ENCODE measurements at regions not wholly inside any gene's neighbourhood (a gene's known extent, or its start where the extent isn't known, plus 50 kb on each side); places are given as distances from the start of the nearest gene placed in this dataset.

DNA sequence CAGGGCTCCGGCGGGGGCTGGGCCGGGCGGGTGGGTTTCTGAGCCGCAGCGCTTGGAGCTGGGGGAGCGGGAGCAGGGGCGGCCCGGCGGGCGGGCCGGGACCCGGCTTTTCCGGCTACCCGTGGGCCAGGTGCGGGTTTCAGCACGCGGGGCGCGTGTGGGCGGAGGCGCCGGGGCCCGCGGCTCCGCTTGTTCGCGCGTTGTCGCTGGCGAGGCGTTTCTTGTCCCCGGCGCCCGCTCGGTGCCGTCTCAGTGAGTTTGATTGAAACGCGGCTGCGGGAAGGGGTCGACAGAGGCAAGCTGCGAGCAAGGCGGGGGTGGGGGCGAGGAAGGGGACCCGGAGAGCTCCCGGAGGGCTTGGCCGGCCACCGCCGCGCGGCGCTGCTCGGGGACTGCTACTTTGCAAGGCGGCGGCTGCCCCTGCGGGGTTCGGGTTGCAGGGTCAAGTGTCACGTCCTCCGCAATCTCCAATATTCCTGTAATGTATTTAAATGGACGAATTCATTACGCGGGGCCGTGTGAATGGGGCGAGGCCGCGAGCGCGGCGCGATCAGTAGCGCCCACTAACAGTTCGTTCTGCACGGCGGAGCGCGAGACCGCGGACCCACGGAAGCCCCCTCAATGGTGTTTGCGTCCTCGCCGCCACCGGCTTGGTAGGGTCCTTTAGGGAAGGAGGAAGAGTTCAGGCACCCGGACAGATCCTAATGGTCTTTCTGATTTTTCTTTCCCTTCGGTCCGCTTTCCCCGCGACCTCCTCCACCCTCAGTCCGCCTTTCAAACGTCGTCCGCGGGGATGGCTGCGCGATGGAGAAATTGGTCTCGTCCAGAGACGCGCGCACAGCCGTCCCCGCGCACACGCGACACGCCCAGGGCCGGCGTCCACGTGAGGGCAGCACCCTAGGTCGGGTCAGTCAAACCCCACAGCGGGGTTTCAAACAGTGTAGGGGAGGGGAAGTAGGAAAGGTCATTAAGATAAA is 76.9 kb downstream of the INSIG1 start:
- TF ChIP-seq, protein P1, sequence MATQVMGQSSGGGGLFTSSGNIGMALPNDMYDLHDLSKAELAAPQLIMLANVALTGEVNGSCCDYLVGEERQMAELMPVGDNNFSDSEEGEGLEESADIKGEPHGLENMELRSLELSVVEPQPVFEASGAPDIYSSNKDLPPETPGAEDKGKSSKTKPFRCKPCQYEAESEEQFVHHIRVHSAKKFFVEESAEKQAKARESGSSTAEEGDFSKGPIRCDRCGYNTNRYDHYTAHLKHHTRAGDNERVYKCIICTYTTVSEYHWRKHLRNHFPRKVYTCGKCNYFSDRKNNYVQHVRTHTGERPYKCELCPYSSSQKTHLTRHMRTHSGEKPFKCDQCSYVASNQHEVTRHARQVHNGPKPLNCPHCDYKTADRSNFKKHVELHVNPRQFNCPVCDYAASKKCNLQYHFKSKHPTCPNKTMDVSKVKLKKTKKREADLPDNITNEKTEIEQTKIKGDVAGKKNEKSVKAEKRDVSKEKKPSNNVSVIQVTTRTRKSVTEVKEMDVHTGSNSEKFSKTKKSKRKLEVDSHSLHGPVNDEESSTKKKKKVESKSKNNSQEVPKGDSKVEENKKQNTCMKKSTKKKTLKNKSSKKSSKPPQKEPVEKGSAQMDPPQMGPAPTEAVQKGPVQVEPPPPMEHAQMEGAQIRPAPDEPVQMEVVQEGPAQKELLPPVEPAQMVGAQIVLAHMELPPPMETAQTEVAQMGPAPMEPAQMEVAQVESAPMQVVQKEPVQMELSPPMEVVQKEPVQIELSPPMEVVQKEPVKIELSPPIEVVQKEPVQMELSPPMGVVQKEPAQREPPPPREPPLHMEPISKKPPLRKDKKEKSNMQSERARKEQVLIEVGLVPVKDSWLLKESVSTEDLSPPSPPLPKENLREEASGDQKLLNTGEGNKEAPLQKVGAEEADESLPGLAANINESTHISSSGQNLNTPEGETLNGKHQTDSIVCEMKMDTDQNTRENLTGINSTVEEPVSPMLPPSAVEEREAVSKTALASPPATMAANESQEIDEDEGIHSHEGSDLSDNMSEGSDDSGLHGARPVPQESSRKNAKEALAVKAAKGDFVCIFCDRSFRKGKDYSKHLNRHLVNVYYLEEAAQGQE (IDR thresholded peaks at IDR 0.05; ENCODE audit: insufficient read depth in 1 of 2, low read depth in 2 of 2, low read length in 2 of 2): no peak
- no peak for TF ChIP-seq TAF1 (IDR thresholded peaks at IDR 0.05; ENCODE audit: borderline replicate concordance, insufficient read depth, low read length)
- TF ChIP-seq POLR2AphosphoS5 (IDR thresholded peaks at IDR 0.05; ENCODE audit: low read depth, low read length): no peak
- no peak for TF ChIP-seq FOXP2 (optimal IDR thresholded peaks at IDR 0.05; ENCODE audit: borderline replicate concordance, extremely low read depth, extremely low read length, insufficient read depth)
